GM12864 (cell line): ENCODE measurements at regions not wholly inside any gene's neighbourhood (a gene's known extent, or its start where the extent isn't known, plus 50 kb on each side); places are given as distances from the start of the nearest gene placed in this dataset.

ENCODE experiments used
- DNase-seq: peaks from one replicate; pipeline ENCODE4 v3.0.0-alpha.2; 2011; ENCODE audit warnings: low read depth
- H3K4me3 ChIP-seq: 2 replicates; pipeline ENCODE4 v1.5.1; 2011; ENCODE audit warnings: mild to moderate bottlenecking, low read depth, low read length, control low read depth
- TF ChIP-seq, protein P1 (sequence below): IDR thresholded peaks from 2 replicates; pipeline ENCODE4 v1.5.1; 2011; ENCODE audit warnings: low read depth, mild to moderate bottlenecking, moderate library complexity, low read length, control low read depth, inconsistent platforms; ENCODE audit errors: missing control alignments

DNA sequence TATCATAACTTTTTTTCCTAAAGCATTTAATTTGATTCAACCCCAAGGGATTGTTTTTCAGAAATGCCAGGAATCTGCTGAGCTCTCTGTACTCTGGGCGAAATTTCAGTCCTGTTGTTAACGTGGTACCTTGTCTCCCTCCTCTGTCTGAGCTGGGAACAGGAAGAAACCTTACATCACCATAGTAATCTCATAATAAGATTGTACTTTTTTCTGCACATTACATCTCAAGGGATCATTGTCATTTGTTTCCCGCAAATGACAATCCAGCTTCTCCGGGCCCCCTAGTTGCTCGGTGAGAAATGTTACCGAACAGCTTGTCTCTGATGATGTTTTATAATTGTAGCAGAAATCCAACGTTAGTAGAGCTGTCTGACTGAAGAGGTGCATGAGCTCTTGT is 152.7 kb upstream of the ERCC4 start:
- DNase-seq: no peak
- TF ChIP-seq, protein P1, sequence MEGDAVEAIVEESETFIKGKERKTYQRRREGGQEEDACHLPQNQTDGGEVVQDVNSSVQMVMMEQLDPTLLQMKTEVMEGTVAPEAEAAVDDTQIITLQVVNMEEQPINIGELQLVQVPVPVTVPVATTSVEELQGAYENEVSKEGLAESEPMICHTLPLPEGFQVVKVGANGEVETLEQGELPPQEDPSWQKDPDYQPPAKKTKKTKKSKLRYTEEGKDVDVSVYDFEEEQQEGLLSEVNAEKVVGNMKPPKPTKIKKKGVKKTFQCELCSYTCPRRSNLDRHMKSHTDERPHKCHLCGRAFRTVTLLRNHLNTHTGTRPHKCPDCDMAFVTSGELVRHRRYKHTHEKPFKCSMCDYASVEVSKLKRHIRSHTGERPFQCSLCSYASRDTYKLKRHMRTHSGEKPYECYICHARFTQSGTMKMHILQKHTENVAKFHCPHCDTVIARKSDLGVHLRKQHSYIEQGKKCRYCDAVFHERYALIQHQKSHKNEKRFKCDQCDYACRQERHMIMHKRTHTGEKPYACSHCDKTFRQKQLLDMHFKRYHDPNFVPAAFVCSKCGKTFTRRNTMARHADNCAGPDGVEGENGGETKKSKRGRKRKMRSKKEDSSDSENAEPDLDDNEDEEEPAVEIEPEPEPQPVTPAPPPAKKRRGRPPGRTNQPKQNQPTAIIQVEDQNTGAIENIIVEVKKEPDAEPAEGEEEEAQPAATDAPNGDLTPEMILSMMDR: no peak
- H3K4me3 ChIP-seq: no peak overlapping the region

DNA sequence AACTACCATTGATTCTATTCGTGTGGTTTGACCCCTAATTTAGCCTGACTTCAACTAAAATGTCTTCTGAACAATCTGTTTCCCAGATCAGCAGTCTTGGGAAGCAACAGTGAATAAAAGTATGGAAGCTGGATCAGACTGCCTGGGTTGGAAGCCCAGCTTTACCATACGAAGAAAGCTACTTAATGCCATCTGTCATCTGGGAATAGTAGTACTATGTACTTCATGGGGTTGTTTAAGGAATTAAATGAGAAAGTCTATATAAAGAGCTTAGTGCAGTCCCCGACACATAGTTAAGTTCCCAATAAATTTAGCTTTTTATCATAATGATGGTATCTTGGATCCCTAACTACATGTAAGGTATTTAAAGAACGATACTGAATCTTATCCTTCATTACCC is 151.5 kb upstream of the ERCC4 start:
- H3K4me3 ChIP-seq: no peak overlapping the region
- TF ChIP-seq, protein P1: no peak
- DNase-seq: no peak

DNA sequence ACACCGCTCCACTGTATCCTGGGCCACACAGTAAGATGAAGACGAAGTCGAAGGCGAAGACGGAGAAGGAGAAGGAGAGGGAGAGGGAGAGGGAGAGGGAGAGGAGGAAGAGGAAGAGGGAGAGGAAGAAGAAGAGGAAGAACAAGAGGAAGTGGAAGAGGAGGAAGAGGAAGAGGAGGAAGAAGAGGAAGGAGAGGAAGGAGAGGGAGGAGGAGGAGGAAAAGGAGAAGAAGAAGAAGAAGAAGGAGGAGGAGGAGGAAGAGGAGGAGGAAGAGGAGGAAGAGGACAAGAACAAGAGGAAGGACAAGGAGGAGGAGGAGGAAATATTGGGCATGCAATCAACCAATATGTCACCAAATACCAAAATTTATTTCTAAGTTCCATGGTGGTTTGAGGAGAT is 149.5 kb upstream of the ERCC4 start:
- TF ChIP-seq, protein P1: no peak
- H3K4me3 ChIP-seq: no peak overlapping the region
- no peak for DNase-seq

DNA sequence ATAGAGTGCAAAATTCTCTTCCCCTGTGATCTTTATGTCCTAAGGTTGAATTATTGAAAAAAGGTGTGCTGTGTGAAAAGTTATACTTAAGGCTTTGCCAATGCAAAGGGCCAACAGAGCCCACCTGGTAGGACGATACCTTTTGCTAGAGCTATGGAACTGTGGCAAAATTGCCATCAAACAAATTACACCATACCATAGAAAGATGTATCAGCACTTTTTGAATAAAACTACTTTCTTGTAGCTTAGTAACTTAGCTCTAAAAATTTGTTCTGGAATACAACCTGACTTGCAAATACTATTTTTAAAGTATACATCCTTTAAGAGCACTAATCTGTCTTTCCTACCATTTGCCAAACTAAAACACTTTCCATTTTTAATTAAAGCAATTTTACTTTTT is 147.2 kb upstream of the ERCC4 start:
- no peak overlapping the region for H3K4me3 ChIP-seq
- no peak for DNase-seq
- TF ChIP-seq, protein P1: no peak

DNA sequence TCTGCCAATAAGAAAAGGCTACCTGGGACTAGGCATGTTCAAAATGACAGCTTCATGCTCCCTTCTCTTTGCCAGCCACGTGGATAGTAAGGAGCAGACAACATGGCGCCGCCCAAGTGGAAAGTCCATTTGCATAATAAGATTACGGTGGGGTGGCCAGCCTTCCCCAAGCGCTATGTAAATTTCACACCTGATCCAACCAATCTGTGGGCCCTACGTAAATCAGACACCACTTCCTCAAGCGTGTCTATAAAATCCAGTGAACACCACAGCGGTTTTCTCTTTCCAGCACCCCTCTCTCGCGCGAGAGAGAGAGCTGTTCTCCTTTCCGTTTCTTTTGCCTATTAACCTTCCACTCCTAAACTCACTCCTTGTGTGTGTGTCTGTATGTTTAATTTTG is 140.3 kb upstream of the ERCC4 start:
- DNase-seq: no peak

DNA sequence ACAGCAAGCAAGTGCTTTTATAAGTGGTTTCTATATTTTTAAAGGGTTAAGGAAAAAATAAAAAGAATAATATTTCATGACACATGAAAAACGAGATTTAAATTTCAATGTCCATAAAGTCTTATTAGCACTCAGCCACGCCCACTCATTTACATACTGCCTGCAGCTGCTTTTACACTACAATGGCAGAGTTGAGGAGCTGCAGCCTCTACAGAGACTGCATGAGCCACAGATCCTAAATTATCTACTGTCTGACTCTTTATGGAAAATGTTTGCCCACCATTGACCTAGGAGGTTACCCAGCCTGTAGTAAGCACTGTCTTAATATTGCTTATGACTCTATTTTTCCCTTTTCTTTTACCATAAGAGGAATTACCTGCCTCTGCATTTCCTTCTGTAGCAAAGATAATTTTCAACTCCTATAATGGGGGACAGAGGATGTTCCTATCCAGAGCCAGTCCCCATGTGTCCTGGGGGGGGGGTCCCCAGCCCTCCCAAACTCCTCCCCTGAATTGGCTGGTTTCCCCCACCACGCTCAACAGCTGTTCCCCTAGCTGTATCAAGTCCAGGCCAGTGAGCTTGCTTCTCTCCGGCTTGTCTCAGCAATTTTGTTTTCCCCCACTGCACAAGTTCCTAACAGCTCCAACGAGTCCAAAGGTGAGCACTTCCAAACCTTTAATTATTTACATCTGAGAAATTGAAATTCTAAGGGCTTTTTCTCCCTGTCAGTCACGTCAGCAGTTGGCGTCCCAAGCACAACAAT is 139.4 kb upstream of the ERCC4 start:
- TF ChIP-seq, protein P1: no peak
- no peak overlapping the region for H3K4me3 ChIP-seq
- DNase-seq: no peak

More for the DNA sequence above, 140.3 kb upstream of the ERCC4 start:
- no peak overlapping the region for H3K4me3 ChIP-seq
- TF ChIP-seq, protein P1: no peak

DNA sequence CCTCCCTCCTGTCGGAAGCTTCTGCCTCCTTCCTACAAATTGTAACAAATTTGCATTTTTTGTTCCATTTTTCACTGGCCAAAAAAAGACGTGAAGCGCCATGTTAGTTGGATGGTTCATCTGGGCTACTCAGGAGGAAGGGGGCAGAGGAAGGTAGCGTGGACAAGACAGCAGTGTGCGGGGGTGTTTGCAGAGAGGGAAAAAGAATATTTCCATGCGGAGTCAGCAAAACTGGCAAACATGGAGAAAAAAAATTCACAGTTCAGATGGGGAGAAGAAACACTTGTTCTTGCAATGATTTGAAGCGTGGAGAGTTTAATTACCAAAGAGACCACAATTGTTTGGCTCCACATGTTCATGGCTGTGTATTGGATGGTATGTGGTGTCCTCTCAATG is 138.8 kb upstream of the ERCC4 start:
- no peak for DNase-seq
- no peak overlapping the region for H3K4me3 ChIP-seq
- TF ChIP-seq, protein P1: no peak
